ENCODE measurements at regions not wholly inside any gene's neighbourhood (a gene's known extent, or its start where the extent isn't known, plus 50 kb on each side); places are given as distances from the start of the nearest gene placed in this dataset.
A peak's percentile ranks its signal among the peaks of the same experiment; 100 is the strongest.

DNA sequence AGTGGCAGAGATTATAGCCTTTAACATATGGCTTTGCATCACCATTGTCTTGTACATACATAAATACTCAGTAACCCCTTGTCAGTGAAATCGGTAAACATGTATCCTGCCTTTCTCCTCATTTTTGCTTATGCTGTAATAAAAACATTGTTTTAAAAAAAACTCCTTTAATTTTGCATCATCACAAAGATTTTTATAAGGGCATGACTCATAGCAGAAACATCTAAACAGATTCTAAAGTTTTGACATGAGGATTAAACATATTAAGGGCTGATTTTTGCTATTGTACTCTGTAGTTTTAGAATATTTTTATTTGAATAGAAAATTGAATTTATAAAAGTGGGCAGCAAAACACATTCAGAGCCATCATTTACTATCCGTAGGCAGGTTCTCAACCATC lies 275.9 kb downstream of the ZIC4 start:
- TF ChIP-seq, protein P1, sequence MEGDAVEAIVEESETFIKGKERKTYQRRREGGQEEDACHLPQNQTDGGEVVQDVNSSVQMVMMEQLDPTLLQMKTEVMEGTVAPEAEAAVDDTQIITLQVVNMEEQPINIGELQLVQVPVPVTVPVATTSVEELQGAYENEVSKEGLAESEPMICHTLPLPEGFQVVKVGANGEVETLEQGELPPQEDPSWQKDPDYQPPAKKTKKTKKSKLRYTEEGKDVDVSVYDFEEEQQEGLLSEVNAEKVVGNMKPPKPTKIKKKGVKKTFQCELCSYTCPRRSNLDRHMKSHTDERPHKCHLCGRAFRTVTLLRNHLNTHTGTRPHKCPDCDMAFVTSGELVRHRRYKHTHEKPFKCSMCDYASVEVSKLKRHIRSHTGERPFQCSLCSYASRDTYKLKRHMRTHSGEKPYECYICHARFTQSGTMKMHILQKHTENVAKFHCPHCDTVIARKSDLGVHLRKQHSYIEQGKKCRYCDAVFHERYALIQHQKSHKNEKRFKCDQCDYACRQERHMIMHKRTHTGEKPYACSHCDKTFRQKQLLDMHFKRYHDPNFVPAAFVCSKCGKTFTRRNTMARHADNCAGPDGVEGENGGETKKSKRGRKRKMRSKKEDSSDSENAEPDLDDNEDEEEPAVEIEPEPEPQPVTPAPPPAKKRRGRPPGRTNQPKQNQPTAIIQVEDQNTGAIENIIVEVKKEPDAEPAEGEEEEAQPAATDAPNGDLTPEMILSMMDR (IDR thresholded peaks at IDR 0.05), result no peak
- TF ChIP-seq POLR2AphosphoS5 (IDR thresholded peaks at IDR 0.05), result no peak
- no peak for TF ChIP-seq POLR2A (IDR thresholded peaks at IDR 0.05)
- TF ChIP-seq EP300 (IDR thresholded peaks at IDR 0.05), result no peak
- Histone ChIP-seq H3K36me3 (no peaks in the 10 kb centered on the region), H3K27ac (no peak overlapping the region), H3K27me3 (no peaks in the 10 kb centered on the region), H3K4me3 (no peak overlapping the region), H3K9me3 (peaks cover 0 to 9% (median 0%) of the 10 kb centered on the region in 3 donors), H3K4me1 (no peaks in the 10 kb centered on the region)
- 71 to 77% methylated on average over 2 of the region's 2 CpGs for WGBS, 2 donors (ENCODE audit: low coverage in 1 of 2)
- no peak for ATAC-seq

DNA sequence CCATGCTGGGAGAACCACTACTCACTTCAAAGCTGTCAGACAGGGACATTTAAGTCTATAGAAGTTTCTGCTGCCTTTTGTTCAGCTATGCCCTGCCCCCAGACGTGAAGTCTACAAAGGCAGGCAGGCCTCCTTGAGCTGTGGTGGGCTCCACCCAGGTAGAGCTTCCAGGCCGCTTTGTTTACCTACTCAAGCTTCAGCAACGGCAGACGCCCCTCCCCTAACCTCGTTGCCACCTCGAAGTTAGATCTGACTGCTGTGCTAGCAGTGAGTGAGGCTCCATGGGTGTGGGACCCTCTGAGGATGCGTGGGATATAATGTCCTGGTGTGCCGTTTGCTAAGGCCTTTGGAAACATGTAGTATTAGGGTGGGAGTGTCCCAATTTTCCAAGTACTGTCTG lies 276.7 kb downstream of the ZIC4 start:
- H3K27me3 ChIP-seq, result no peaks in the 10 kb centered on the region
- H3K4me3 ChIP-seq, result no peak overlapping the region
- ATAC-seq, result no peak
- H3K4me1 ChIP-seq, result no peaks in the 10 kb centered on the region
- 80 to 83% methylated on average over 1 of the region's 8 CpGs for WGBS, 2 donors (ENCODE audit: low coverage in 1 of 2)
- no peak overlapping the region for H3K27ac ChIP-seq
- H3K36me3 ChIP-seq, result no peaks in the 10 kb centered on the region
- TF ChIP-seq, protein P1 (IDR thresholded peaks at IDR 0.05), result no peak
- TF ChIP-seq POLR2A (IDR thresholded peaks at IDR 0.05) (no peak), POLR2AphosphoS5 (IDR thresholded peaks at IDR 0.05) (no peak), EP300 (IDR thresholded peaks at IDR 0.05) (no peak)
- H3K9me3 ChIP-seq, result peaks cover 0 to 9% (median 0%) of the 10 kb centered on the region in 3 donors

- no peak overlapping the region for H3K4me3 ChIP-seq
- no peak overlapping the region for H3K27ac ChIP-seq
- TF ChIP-seq POLR2A (IDR thresholded peaks at IDR 0.05), result no peak
- TF ChIP-seq POLR2AphosphoS5 (IDR thresholded peaks at IDR 0.05), result no peak
- no peak for TF ChIP-seq EP300 (IDR thresholded peaks at IDR 0.05)
- TF ChIP-seq, protein P1 (IDR thresholded peaks at IDR 0.05), result no peak
- no peaks in the 10 kb centered on the region for H3K4me1 ChIP-seq
- 73 to 83% methylated on average over 1 of the region's 1 CpG for WGBS, 2 donors (ENCODE audit: low coverage in 1 of 2)
- no peaks in the 10 kb centered on the region for H3K9me3 ChIP-seq
- no peaks in the 10 kb centered on the region for H3K27me3 ChIP-seq
- no peaks in the 10 kb centered on the region for H3K36me3 ChIP-seq
- no peak for ATAC-seq
Observed at GRCh38 chr3:147122350-147122749, 284.0 kb downstream of the ZIC4 start.

- 2 to 5% methylated on average over 4 of the region's 4 CpGs for WGBS, 2 donors (ENCODE audit: low coverage in 1 of 2)
- Histone ChIP-seq H3K4me3 (no peak overlapping the region), H3K9me3 (no peaks in the 10 kb centered on the region), H3K27me3 (no peaks in the 10 kb centered on the region), H3K4me1 (no peaks in the 10 kb centered on the region), H3K27ac (no peak overlapping the region), H3K36me3 (no peaks in the 10 kb centered on the region)
- ATAC-seq, result no peak
- no peak for TF ChIP-seq POLR2A (IDR thresholded peaks at IDR 0.05)
- TF ChIP-seq, protein P1 (IDR thresholded peaks at IDR 0.05), result peak in 1 of 4 experiments; percentile 13
- no peak for TF ChIP-seq EP300 (IDR thresholded peaks at IDR 0.05)
- no peak for TF ChIP-seq POLR2AphosphoS5 (IDR thresholded peaks at IDR 0.05)
Observed at GRCh38 chr3:147119989-147120388, 286.4 kb downstream of the ZIC4 start.

- TF ChIP-seq, protein P1 (IDR thresholded peaks at IDR 0.05), result no peak
- no peak for TF ChIP-seq EP300 (IDR thresholded peaks at IDR 0.05)
- no peak for TF ChIP-seq POLR2AphosphoS5 (IDR thresholded peaks at IDR 0.05)
- TF ChIP-seq POLR2A (IDR thresholded peaks at IDR 0.05), result no peak
- no peak for ATAC-seq
- Histone ChIP-seq H3K4me3 (no peak overlapping the region), H3K9me3 (no peaks in the 10 kb centered on the region), H3K27me3 (no peaks in the 10 kb centered on the region), H3K4me1 (no peaks in the 10 kb centered on the region), H3K36me3 (no peaks in the 10 kb centered on the region), H3K27ac (no peak overlapping the region)
- 59% methylated on average over 3 of the region's 3 CpGs for WGBS, 2 donors (ENCODE audit: low coverage in 1 of 2)
Observed at GRCh38 chr3:147119346-147119745, 287.0 kb downstream of the ZIC4 start.

All from gastroesophageal sphincter (tissue), 4 donors.